GM06990 (cell line): ENCODE measurements at regions not wholly inside any gene's neighbourhood (a gene's known extent, or its start where the extent isn't known, plus 50 kb on each side); places are given as distances from the start of the nearest gene placed in this dataset.
"Not testable (repeated sequence)": the region's sequence is repeated elsewhere in the genome, so short reads cannot be mapped to it uniquely, and the experiment has no call there.

Experiments used
- DNase-seq: peaks from one replicate; pipeline ENCODE4 v3.0.0-alpha.2; 2011; ENCODE audit not compliant: insufficient read length; ENCODE audit errors: extremely low read depth
- H3K27me3 ChIP-seq: replicated peaks from 2 replicates; pipeline ENCODE4 v1.6.0; 2011; ENCODE audit warnings: low read length; ENCODE audit not compliant: control insufficient read depth, insufficient read depth
- H3K36me3 ChIP-seq: 2 replicates; pipeline ENCODE4 v1.5.1; 2011; ENCODE audit warnings: low read length; ENCODE audit not compliant: control insufficient read depth, insufficient read depth
- H3K4me3 ChIP-seq: replicated peaks from 2 replicates; pipeline ENCODE4 v1.5.1; 2011; ENCODE audit warnings: low read depth, mild to moderate bottlenecking, control low read depth, low read length
- CTCF ChIP-seq: IDR thresholded peaks from 2 replicates; pipeline ENCODE4 v1.5.1; 2011; ENCODE audit warnings: low read length, control low read depth, mild to moderate bottlenecking, inconsistent platforms; ENCODE audit not compliant: insufficient read depth, poor library complexity, severe bottlenecking

DNA sequence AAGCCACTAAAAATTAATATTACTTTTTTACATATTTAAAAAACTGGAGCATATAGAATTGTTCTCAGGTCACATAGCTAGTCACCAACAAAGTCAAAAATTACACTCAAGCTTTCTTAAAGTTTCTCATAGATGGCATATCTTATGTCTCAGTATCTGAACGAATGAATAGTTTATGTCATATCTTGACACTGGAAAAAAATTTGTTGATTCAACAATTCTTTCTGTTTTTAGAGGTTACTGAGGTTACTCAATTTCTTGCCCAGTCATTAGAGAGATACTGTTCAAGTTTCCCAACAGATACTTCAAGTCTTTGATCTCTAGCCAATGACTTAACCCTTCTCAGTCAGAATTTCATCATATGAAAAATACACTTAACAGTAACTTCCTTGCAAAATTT lies 113.1 kb upstream of the XIRP2 start:
- Histone ChIP-seq H3K4me3 (no peak overlapping the region), H3K27me3 (no peaks in the 10 kb centered on the region), H3K36me3 (no peaks in the 10 kb centered on the region)
- DNase-seq, result no peak
- no peak for TF ChIP-seq CTCF

GRCh38 chr2:166773308-166773949 lies 114.9 kb upstream of the XIRP2 start:
- H3K36me3 ChIP-seq, result no peaks in the 10 kb centered on the region
- H3K4me3 ChIP-seq, result no peak overlapping the region
- TF ChIP-seq CTCF, result no peak
- no peak for DNase-seq
- H3K27me3 ChIP-seq, result no peaks in the 10 kb centered on the region

DNA sequence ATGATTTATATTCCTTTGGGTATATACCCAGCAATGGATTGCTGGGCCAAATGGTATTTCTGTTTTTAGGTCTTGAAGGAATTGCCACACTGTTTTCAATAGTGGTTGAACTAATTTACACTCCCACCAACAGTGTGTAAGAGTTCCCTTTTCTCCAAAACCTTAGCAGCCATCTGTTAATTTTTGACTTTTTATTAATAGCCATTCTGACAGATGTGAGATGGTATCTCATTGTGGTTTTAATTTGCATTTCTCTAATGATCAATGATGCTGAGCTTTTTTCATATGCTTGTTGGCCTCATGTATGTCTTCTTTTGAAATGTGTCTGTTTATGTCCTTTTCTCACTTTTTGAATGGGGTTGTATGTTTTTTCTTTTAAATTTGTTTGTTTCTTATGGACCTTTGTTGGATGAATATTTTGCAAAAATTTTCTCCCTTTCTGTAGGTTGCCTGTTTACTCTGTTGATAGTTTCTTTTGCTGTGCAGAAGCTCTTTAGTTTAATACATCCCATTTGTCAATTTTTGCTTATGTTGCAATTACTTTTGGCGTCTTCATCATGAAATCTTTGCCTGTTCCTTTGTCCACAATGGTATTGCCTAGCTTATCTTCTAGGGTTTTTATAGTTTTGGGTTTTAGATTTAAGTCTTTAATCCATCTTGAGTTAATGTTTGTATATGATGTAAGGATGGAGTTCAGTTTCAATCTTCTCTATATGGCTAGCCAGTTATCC lies 119.7 kb upstream of the XIRP2 start:
- no peak for TF ChIP-seq CTCF
- Histone ChIP-seq H3K4me3 (no peak overlapping the region), H3K36me3 (no peaks in the 10 kb centered on the region), H3K27me3 (no peaks in the 10 kb centered on the region)
- DNase-seq, result no peak

GRCh38 chr2:166766769-166767322 lies 121.4 kb upstream of the XIRP2 start:
- H3K36me3 ChIP-seq, H3K27me3 ChIP-seq, H3K4me3 ChIP-seq, DNase-seq: not testable (repeated sequence)

DNA sequence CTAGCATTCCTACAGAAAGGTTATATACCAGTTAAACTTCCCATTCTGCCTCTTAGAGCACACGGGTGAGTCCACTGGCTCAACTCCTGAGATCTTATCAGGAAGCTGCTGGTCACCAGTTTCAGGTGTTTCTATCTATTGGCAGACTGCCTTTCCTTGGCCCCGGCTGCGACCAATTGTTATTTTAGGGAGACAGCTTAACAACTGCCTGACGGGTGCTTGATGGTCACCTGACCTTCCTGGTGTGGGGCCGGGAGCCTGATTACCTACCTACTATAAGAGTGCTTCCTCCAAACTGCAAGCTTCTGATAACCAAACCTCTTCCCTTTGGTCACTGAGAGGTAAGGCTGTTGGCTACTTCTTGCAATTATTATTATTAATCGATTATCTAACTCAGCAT lies 122.1 kb upstream of the XIRP2 start:
- Histone ChIP-seq H3K27me3 (no peaks in the 10 kb centered on the region), H3K4me3 (no peak overlapping the region), H3K36me3 (no peaks in the 10 kb centered on the region)
- no peak for TF ChIP-seq CTCF
- no peak for DNase-seq

- Histone ChIP-seq H3K36me3 (no peaks in the 10 kb centered on the region), H3K4me3 (no peak overlapping the region), H3K27me3 (no peaks in the 10 kb centered on the region)
- no peak for DNase-seq
- no peak for TF ChIP-seq CTCF
These were observed 123.1 kb upstream of the XIRP2 start for GRCh38 chr2:166765141-166765540.
